SU-DHL-6 (cell line): ENCODE measurements at regions not wholly inside any gene's neighbourhood (a gene's known extent, or its start where the extent isn't known, plus 50 kb on each side); places are given as distances from the start of the nearest gene placed in this dataset.

Experiments used
- H2AFZ ChIP-seq: fragments of 200-600 bp; sonication (generic); 2 replicates; pipeline ENCODE4 v1.6.1; 2014; ENCODE audit warnings: low read depth, mild to moderate bottlenecking, moderate library complexity, mixed read lengths, antibody characterized with exemption, low read length; ENCODE audit not compliant: severe bottlenecking
- H3F3A ChIP-seq: fragments of 200-600 bp; shearing (Covaris generic); 2 replicates; pipeline ENCODE4 v1.6.0; 2016; ENCODE audit warnings: antibody characterized with exemption, mild to moderate bottlenecking; ENCODE audit not compliant: insufficient read depth
- H3K27ac ChIP-seq: fragments of 200-600 bp; sonication (generic); 2 replicates; pipeline ENCODE4 v1.5.1; 2016; ENCODE audit warnings: low read depth, mild to moderate bottlenecking, low read length, moderate library complexity, mixed read lengths
- H3K27me3 ChIP-seq: fragments of 200-600 bp; sonication (generic), shearing (Covaris generic); 2 replicates; pipeline ENCODE4 v1.6.0; 2014; ENCODE audit warnings: mild to moderate bottlenecking, low read length
- H3K36me3 ChIP-seq: fragments of 200-600 bp; sonication (generic); 2 replicates; pipeline ENCODE4 v1.6.1; 2014; ENCODE audit warnings: mild to moderate bottlenecking, low read length, mixed read lengths
- H3K4me2 ChIP-seq: fragments of 300-600, 200-600 bp; shearing (Covaris generic), sonication (generic); 2 replicates; pipeline ENCODE4 v1.6.0; 2014; ENCODE audit warnings: low read length, low read depth, mild to moderate bottlenecking; ENCODE audit not compliant: poor library complexity, severe bottlenecking
- H3K4me3 ChIP-seq: fragments of 200-600 bp; sonication (generic); 2 replicates; pipeline ENCODE4 v1.5.1; 2014; ENCODE audit warnings: antibody characterized with exemption, low read length, mild to moderate bottlenecking, mixed read lengths; ENCODE audit not compliant: insufficient read depth, poor library complexity, severe bottlenecking
- H3K79me2 ChIP-seq: fragments of 200-600 bp; sonication (generic); 2 replicates; pipeline ENCODE4 v1.6.1; 2014; ENCODE audit warnings: mild to moderate bottlenecking, low read length, moderate library complexity; ENCODE audit not compliant: insufficient read depth
- H3K9ac ChIP-seq: fragments of 200-600 bp; sonication (generic); 2 replicates; pipeline ENCODE4 v1.7.0; 2014; ENCODE audit warnings: mild to moderate bottlenecking, low read length
- H3K9me2 ChIP-seq: fragments of 200-600 bp; sonication (generic); replicated peaks from 2 replicates; pipeline ENCODE4 v1.6.1; 2014; ENCODE audit warnings: low read length; ENCODE audit not compliant: insufficient read depth
- H3K9me3 ChIP-seq: fragments of 200-600 bp; sonication (generic); 2 replicates; pipeline ENCODE4 v1.6.1; 2014; ENCODE audit warnings: low read length, mixed read lengths; ENCODE audit not compliant: insufficient read depth
- H4K20me1 ChIP-seq: fragments of 200-600 bp; sonication (generic); 2 replicates; pipeline ENCODE4 v1.6.1; 2014; ENCODE audit warnings: low read depth, mild to moderate bottlenecking, antibody characterized with exemption, low read length, moderate library complexity, mixed read lengths
- EZH2phosphoT487 ChIP-seq: fragments of 200-600 bp; sonication (generic), shearing (Covaris generic); conservative IDR thresholded peaks from 2 replicates; pipeline ENCODE4 v1.6.1; 2018; ENCODE audit warnings: mild to moderate bottlenecking, antibody characterized with exemption, low read length, moderate library complexity, mixed read lengths
- TF ChIP-seq, protein P1 (sequence below): fragments of 200-600 bp; sonication (generic); IDR thresholded peaks from one replicate; pipeline ENCODE4 v1.5.1; 2017; ENCODE audit warnings: antibody characterized with exemption, mild to moderate bottlenecking, low read length, moderate library complexity; ENCODE audit not compliant: insufficient read depth, poor library complexity, severe bottlenecking

DNA sequence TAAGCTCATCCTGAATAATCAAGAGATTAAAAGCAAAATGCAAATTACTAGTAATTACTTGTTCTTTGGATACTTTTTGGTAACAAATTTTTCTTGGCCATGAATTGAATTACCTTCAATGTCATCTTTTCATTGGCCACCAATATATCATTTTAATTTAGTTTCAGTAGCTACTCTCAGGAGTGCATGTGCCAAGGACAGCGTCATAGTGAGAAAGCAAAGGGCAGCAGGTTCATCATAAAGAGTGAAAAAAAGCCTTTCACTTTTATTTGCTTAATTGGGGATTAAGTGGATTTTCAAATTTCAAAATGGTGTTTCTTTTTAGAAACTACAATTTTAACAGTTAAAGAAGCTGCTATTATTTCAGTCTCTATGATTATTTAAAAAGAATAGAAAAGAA, 815.2 kb downstream of the NR4A2 start:
- no peaks in the 10 kb centered on the region for H3K9me3 ChIP-seq
- no peak overlapping the region for H2AFZ ChIP-seq
- H3K4me3 ChIP-seq = no peak overlapping the region
- TF ChIP-seq, protein P1, sequence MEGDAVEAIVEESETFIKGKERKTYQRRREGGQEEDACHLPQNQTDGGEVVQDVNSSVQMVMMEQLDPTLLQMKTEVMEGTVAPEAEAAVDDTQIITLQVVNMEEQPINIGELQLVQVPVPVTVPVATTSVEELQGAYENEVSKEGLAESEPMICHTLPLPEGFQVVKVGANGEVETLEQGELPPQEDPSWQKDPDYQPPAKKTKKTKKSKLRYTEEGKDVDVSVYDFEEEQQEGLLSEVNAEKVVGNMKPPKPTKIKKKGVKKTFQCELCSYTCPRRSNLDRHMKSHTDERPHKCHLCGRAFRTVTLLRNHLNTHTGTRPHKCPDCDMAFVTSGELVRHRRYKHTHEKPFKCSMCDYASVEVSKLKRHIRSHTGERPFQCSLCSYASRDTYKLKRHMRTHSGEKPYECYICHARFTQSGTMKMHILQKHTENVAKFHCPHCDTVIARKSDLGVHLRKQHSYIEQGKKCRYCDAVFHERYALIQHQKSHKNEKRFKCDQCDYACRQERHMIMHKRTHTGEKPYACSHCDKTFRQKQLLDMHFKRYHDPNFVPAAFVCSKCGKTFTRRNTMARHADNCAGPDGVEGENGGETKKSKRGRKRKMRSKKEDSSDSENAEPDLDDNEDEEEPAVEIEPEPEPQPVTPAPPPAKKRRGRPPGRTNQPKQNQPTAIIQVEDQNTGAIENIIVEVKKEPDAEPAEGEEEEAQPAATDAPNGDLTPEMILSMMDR = no peak
- TF ChIP-seq EZH2phosphoT487 = no peak
- H3K79me2 ChIP-seq = no peaks in the 10 kb centered on the region
- H3F3A ChIP-seq = no peaks in the 10 kb centered on the region
- no peak overlapping the region for H3K9ac ChIP-seq
- H4K20me1 ChIP-seq = no peaks in the 10 kb centered on the region
- no peaks in the 10 kb centered on the region for H3K36me3 ChIP-seq
- H3K27me3 ChIP-seq = no peaks in the 10 kb centered on the region
- no peaks in the 10 kb centered on the region for H3K9me2 ChIP-seq
- no peak overlapping the region for H3K4me2 ChIP-seq
- H3K27ac ChIP-seq = no peak overlapping the region

DNA sequence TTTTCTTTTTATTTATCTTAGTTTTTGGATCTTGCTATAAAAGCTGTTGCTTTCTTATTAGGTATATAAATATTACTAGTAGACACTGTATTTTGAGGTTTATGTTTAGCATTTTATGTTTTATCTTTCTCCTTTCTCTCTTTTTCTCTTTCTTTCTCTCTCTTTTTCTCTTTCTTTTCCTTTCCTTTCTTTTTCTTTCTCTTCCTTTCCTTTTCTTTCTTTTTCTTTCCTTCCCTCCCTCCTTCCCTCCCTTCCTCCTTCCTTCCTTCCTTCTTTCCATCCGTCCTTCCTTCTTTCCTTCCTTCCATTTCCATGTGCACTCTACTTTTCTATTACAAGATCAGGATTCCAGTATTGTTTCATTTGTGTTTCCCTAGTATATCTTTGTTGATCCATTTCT, 814.8 kb downstream of the KCNJ3 start:
- Histone ChIP-seq H3K36me3 (no peaks in the 10 kb centered on the region), H3F3A (no peaks in the 10 kb centered on the region), H3K27me3 (no peaks in the 10 kb centered on the region), H3K27ac (no peak overlapping the region), H3K9me2 (no peaks in the 10 kb centered on the region), H3K79me2 (no peaks in the 10 kb centered on the region), H3K9ac (no peak overlapping the region), H3K4me3 (no peak overlapping the region), H4K20me1 (no peaks in the 10 kb centered on the region), H3K4me2 (no peak overlapping the region), H2AFZ (no peak overlapping the region), H3K9me3 (no peaks in the 10 kb centered on the region)
- no peak for TF ChIP-seq EZH2phosphoT487
- TF ChIP-seq, protein P1 = no peak

DNA sequence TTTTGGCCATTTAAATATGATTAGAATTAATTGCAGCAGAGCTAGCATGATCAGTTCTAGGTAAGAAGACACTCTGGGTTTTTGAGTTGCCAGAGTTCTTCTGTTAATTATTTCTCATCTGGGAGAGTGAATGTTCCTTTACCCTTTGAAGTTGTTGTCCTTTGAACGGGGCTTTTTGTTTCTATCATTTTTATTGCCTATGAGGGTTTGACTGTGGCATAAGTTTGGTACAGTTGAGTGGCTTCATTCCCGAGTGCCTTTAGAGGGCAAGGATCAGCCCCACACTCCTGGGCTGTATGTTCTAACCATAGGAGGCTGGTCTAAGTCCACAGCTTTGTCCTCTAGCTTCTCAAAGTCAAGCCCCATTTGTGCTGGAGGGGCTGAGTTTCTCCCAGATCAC, 804.3 kb downstream of the KCNJ3 start:
- no peaks in the 10 kb centered on the region for H3K27me3 ChIP-seq
- no peak overlapping the region for H3K4me2 ChIP-seq
- no peaks in the 10 kb centered on the region for H3K79me2 ChIP-seq
- H3K36me3 ChIP-seq = no peaks in the 10 kb centered on the region
- no peak overlapping the region for H3K4me3 ChIP-seq
- H3F3A ChIP-seq = no peaks in the 10 kb centered on the region
- no peak overlapping the region for H3K9ac ChIP-seq
- H4K20me1 ChIP-seq = no peaks in the 10 kb centered on the region
- TF ChIP-seq, protein P1 = no peak
- no peak for TF ChIP-seq EZH2phosphoT487
- H3K27ac ChIP-seq = no peak overlapping the region
- H3K9me2 ChIP-seq = no peaks in the 10 kb centered on the region
- no peaks in the 10 kb centered on the region for H3K9me3 ChIP-seq
- H2AFZ ChIP-seq = no peak overlapping the region

DNA sequence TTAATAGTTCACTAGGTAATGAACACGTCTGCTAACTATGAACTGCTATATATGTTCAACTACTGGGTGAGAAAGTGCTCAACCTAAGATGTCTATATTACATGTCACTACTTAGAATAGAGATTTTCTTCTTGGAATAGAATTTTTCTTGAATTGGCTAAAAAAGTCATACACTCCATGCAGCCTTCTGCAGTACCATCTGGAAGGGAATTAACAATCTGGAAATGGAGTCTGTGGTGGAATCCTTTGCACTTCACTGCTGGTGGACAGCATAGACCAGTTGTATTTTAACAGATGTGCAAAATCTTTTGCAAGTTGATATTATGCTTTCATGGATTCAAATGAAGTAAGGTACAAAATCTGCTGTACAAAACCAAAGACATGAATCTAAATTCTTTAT, 799.6 kb downstream of the KCNJ3 start:
- Histone ChIP-seq H3F3A (no peaks in the 10 kb centered on the region), H2AFZ (no peak overlapping the region), H3K79me2 (no peaks in the 10 kb centered on the region), H3K4me3 (no peak overlapping the region), H3K36me3 (no peaks in the 10 kb centered on the region), H3K27me3 (no peaks in the 10 kb centered on the region), H4K20me1 (no peaks in the 10 kb centered on the region), H3K4me2 (no peak overlapping the region), H3K27ac (no peak overlapping the region), H3K9me2 (no peaks in the 10 kb centered on the region), H3K9ac (no peak overlapping the region), H3K9me3 (no peaks in the 10 kb centered on the region)
- TF ChIP-seq, protein P1 = no peak
- TF ChIP-seq EZH2phosphoT487 = no peak
